GM21619 (cell line): ENCODE measurements at regions not wholly inside any gene's neighbourhood (a gene's known extent, or its start where the extent isn't known, plus 50 kb on each side); places are given as distances from the start of the nearest gene placed in this dataset.

Source experiments
- ATAC-seq: cut with Tn5 transposase; IDR thresholded peaks from one replicate; pipeline ENCODE4 v1.9.1; 2021; ENCODE audit not compliant: unreplicated experiment

DNA sequence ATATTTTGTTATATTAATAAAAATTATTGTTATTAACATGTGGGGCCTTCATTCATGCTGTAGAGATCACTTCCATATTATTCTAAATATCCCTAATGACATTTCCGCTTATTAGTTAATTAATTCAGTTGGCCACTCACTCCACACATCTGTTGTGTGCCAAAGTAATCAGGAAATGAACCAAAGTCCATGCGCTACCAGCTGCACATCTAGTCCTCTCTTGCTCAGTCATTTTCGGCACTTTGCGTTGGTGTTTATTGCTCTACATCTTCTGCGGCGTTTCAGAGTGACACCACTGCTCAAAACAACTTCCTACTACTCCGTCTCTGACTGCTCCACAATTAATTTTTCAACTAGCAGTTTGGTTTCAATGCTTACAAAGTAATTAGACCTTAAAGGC is 101.4 kb upstream of the ZFHX3 start:
- no peak for ATAC-seq

DNA sequence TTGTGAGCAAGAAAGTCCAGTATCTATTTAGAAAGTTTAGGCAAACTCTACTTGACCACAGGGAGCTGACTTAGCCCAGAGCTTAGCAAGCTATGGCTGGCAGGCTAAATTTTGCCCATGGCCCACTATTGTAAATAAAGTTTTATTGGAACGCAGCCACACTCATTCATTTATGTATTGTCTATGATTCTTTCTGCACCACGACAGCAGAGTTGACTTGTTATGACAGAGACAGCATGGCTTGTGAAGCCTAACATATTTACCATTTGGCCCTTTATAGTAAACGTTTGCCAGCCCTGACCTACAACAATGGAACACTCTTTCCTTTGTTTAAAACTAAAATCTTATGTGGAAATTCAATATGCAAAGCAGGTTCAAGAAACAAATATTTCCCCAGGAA is 100.0 kb upstream of the ZFHX3 start:
- ATAC-seq, result no peak

DNA sequence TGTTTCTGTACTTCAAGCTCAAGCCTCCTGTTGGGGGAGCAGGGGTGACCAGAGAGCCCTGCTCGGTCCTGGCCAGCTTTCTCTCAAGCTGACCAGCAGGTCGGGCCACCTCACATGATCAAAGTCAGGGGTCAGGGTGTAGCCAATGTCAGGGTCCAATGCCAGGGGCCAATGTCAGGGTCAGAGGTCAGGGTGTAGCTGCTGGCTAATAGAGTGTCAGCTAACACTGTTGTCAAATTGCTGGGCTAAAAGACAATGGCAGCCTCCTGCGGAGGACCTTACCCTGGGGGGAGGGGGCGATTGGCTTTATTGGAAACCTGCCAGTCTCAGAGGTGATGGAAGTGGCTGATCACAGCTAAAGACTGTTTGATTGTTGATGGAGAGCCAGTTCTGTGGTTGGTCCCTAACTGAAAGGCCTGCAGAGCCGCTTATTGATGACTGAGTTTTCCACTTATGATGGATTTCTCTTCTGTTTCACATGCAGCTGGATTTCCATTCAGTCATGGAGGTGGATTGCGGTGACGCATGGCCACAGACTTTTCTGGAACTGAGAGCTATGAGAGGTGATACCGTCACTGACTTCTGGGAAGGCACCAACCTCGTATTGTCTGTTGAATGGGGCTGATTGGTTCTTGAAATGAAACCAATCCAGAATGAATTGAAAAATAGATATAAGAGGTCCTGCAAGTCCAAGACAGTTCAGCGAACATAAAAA is 97.4 kb upstream of the ZFHX3 start:
- ATAC-seq, result no peak

DNA sequence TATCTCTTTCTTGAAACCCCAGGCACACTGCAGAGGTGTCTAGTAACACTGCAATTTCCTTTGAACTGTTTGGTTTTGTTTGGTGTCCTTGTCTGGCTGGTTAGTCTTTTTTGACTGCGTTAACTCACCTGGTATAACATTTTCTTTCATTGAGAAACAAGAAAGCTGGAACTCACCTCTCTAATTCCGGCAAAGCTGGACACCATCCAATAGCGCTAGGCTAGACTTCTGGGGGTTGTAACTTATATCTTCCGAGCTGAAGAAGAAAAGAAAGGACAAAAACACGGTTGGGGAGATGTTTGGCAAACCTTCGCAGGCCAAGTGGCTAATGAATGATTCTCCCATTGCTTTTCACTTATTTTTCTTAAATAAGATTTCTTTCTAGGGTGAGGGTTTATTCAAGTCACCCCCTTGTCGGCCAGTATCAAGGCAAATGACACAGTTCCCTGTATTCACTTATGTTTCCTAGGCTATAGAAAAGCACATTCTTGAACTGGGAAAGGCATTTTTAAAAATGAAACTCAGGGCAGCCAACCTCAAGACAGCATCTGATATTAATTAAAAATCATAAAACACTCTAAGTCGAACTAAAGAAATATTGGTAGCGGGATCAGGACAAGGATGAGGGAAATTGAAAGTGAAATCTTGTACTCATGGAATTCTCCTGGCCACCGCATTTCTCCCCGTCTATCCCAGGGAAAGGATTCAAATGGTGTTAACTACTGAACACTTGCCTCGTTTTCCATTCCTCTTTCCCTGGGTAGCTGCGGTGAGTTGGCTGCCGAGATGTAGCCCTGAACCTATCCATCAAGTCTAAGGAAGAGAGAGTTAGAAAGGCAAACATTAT is 95.9 kb upstream of the ZFHX3 start:
- no peak for ATAC-seq

DNA sequence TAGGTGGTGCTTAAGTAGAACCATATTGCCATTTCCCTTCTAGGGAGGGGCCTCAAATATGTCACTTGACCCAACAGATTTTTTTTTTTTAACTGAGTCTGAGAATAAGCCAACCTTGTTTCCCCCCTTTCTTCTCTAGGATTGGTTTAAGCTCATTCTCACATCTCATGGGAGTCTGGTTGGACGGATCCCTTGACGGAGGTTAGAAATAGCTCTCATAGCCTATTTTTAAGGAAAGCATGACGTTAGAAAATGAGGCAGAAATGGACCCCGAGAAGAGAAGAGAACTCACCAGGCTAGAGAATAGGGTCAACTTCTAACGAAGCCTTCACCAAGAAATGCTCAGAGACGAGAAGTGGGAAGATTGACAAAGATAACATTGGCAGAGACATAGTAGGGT is 95.1 kb upstream of the ZFHX3 start:
- ATAC-seq, result no peak

DNA sequence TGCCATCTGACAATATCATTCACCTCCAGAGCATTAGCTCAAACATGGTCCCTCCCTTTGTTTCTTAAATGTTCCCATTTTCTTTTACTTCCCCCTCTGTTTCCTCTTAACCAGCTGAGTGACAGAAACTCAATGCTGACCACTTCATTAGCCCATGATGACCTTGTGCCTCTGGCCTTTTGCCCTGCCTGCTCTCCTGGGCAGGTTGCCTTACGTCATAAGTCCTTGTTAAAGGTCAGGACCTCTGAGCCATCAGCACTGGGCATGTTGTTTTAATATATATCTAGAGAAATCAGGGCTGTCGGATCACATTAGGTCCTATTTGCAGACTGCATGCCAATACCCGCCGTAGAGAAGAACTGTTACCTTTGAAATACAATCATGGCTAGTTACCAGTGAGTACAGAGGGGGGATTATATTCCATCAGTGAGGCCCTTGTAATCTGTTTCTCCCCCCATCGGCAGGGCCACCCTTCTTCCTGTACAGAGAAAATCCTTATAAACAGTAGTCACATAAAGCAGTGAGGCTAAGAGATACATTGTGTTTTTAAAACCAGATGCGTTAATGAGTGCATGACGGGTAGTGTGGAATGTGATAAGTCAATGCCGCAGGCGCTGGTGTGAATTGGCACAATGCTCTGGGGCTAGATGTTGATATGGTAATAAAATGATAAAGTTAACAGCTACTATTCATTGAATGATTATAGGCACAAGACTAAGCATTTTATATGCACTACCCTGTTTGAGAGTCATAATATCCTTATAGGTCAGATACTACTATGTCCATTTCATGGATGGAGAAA is 94.3 kb upstream of the ZFHX3 start:
- no peak for ATAC-seq

DNA sequence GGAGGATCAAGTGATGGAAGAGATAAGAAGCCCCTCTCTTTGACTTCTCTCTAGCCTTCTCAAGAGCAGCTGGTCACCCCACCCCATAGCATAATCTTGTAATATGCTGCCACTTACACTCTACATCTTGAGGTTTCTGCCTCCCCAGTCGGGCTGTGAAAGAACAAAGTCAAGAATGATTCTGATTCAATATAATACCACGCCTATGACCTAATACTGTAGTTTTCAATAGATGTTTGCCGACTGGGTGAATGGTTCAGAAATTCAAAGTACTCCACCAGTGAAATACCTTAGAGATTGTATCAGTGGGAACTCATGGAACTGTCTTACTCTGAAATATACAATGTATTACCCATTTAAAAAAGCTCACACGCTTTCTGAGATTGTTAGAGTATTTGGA is 93.0 kb upstream of the ZFHX3 start:
- no peak for ATAC-seq

DNA sequence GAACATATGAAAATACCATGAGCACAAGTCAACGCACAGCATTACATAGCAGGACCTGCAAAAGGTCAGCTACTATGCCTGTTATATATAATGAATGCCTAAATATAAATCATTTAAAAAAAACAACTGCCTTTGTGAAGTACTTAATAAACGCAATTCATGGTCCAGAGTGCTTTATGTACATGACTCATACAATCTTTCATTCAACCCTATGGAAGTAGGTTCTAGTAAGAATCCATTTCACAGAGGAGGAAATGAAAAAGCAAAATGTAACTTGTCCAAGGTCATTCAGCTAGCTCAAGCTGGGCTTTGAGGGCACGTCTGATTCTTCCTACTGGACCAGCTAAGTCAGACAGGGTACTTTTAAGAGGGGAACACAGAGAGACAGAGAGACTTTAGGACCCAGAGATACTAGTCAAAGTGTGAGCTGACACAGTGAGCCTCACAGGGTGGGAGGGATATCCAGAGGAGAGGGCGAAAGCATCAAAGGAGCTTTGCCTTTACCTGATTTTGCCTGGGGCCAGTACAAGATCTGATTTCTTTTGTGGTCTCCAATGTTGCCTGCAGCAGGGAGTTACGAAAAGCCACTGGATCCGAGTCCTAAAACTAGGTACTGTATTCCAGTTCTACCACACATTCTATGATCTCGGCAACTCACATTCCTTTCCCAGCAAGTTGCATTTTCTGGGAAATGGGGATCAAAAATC is 83.4 kb upstream of the ZFHX3 start:
- no peak for ATAC-seq

DNA sequence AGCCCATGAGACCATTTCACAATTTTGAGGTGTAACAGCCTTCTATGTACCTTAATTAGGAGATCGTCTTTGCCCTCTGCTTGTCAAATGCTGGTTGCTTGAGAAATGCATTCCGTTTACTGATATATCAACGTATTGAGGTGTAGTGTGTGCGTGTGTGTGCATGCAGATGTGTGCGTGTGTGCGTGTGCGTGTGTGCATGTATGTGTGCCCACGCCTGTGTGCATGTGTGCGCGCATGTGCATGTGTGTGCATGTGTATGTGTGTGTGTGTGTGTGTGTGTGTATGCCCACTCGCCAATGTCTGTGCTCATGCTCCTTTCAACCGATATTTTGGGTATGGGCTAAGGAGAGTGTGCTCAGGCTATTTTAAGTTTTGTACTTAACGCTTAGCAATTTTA is 81.5 kb upstream of the ZFHX3 start:
- ATAC-seq, result no peak

DNA sequence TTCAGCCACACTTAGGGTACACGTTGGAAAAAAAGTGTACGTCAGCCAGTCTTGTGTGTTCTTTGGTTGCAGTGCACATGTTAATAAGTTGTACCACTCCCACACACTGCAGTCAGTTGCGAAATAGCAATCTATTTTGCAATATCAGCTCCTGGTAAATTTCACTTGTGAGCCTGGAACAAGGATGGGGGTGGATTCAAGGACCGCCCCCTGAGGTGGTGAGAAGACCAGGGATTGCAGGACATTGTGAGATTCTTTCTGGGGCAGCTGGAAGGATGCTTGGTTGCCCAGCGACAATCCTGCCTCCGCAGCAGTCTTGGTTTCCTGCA is 78.6 kb upstream of the ZFHX3 start:
- no peak for ATAC-seq

DNA sequence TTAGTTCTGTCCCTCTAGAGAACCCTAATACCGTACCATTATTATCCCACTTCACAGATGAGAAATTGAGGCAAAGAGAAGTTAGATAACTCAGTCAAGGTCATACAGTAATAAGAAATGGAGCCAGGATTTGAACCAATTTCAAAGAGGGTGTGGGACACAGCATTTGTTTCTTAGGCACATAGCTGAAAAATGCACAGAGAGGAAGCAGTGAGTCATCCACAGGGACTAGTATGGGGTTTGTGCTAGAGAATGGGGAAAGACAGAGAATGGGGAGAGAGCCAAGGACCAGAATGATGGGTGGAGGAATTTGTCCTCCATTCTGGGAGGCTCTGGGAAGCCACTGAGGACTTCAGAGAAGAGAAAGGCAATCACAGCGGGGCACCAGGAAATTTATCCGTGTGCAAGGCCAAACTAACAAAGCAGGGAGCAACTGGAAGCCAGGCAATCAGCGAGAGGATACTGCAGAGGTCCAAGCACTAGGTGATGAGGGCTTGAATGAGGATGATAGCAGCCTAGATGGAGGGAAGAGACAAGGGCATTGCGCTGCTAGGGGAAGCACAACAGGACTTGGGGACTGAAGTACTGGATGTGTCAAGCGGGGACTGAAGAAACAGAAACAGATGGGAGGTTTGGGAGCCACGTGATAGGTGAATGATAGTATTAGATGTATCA is 78.1 kb upstream of the ZFHX3 start:
- no peak for ATAC-seq

DNA sequence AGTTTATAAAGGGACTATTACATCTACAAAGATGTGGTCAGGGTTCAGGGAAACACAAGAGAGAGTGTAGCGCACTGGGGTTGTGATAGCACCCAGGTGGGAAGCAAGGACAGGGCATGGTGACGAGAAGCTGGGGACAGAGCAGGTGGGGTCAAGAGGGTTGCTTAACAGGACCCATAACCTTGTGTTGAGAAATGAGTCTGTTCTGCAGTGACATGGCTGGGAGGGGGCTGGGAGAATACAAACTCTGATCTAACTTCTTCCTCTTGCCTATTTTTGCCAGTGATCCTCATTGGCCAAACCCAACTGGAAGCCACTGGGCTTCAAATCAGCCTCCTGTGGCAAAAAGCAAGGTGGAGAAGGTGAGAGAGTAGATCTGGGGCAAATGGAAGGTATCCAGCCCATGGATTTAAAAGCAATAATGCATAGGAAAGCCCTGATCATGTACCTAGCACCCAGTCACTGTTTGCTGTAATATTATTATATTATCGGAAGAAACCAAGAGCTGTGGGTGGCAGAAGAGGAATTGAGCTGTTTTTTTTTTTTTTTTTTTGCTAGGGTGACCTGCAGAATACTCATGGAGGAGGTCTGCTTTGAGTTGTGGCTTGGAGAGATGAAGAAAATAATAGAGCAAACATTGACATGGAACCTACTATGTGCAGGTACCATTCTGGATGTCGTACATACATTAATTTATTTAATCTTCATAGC is 76.9 kb upstream of the ZFHX3 start:
- no peak for ATAC-seq

DNA sequence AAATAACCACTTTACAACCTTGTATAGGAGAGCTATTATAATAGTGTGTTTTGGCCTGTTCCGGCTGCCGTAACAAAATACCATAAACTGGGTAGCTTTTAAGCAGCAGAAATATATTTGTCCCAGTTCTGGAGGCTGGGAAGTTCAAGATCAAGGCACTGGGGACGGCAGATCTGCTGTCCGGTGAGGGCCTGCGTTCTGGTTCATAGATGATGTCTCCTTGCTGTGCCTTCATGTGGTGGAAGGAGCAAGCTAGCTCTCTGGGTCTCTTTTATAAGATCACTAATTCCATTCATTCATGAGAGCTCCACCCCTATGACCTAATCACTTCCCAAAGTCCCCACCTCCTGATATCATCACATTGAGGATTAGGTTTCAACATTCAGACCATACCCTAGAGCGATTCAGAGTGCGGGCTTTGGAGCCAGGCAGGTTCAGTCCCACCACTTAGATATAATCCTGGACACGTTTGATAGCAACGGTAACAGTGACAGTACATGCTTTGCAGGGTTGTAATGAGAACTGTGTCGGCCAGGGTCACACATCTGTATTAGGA is 76.2 kb upstream of the ZFHX3 start:
- no peak for ATAC-seq

DNA sequence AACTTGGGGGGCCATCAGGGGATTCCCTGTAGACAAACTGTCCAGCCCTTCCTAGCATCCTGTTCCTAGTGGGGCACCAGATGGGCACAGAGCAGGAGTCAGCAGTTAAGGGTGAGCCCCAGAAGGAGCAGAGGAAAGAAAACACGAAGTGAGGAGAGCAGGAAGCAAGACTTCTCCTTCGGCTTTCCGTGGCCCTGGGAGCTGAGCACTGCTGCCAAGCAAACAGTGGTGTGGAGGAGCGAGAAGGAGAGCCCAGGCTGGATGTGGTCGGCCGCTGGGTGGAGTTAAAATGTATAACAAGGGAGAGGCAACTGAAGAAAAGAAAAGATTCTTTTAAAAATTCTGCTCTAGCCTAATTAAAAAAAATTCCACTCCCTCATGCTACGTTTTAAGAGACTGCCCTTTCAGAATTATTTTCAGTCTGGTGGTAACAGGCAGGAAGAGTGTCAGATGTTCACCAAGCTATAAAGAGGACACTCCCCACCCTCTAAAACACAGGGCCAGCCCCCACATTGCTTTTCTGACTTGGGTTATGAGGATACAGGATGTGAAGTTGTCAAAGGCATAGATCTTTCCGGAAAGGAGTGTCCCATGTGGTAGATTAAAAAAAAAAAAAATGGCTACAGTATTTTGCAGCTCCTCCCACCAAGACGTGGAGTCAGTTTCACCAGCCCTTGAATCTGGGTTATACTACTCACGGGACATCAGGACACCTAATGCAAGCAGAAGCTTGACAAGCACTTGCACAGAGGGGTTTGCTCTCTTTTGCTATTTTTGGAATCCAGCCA is 74.9 kb upstream of the ZFHX3 start:
- ATAC-seq, result no peak

DNA sequence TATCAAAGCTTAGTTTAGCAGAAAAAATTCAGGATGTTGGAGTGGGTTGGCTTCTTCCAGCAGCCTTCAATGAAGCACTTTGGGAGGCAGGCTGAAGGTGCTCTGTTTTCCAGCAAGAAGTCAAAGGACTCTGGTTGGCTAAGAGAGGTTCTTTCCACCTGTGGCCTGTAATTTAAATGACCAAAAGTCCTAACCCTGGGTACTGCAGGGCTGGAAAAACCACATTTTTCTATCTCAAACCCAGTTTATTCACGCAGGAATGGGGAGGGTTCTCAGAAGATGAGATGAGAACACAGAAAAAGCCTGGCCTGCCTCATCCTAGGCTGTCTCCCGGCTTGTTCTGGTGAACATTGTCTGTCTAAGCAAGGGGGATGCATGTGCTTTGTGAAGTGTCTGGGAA is 68.6 kb upstream of the ZFHX3 start:
- no peak for ATAC-seq

DNA sequence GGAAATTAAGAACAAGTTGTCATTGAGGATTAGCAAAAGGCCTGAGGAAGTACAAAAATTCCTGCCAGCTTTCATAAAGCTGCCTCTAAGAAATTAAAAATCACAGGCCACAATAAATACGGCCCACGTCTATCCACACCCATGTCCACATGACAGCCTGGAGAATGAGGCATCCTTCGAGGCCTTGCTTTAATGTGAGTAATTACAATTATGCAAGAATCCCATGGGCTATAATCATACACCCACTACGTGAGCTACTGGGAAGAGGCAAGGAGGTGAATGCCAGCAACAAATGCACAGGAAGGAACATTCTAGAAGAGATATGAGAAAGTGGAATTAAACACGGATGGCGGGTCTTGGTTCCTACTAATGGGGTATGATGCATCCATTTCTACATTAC is 65.4 kb upstream of the ZFHX3 start:
- ATAC-seq, result no peak

DNA sequence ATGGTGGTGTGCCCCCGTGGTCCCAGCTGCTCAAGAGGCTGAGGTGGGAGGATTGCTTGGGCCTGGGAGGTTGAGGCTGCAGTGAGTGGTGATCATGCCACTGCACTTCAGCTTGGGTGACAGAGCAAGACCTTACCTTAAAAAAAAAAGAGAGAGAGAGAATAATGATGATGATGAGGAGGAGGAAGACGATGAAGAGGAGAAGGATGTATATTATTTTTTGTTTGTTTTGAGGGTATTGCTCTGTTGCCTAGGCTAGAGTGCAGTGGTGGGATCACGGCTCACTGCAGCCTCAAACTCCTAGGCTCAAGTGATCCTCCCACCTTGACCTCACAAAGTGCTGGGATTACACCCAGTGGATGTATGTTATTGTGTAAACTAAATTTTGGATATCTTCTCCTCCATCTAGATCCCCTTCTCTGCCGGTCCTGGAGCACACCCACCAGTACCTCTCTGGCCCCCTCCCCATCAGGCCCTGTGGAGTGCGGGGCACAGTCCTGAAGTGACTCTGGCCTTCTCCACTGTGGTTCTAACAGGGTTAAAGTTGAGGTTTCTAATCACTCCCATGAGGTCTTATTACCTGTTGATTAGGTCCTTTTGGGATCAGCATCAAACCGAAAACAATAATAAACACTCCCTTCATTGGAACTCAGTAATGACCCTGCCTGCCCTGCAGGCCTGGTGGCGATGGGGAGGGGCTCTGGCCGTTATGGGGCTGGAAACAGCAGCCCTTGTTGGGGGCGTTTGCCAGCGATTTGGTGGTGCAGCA is 60.5 kb upstream of the ZFHX3 start:
- ATAC-seq, result no peak

DNA sequence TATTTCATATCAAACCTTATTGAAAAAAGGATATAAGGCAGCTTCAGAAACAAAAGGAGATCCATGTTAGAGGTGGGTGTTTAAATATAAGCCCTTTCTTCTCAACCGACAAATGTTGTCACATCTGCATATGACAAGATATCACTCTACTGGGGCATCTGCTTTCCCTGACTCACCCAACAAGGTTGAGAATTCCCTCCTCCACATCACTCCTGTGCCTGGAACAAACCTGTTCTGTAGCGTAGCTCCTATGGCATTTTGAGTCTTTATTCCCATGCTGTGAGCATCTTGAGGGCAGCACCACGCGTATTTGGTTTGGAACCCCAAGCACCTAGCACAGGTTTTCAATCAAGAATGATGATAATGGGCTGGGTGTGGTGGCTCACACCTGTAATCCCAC is 59.4 kb upstream of the ZFHX3 start:
- ATAC-seq, result no peak
